Activated T-helper 17 cell treated with anti-CD3 and anti-CD28 coated beads, Interleukin-2, amount 50 U/mL, for 72 hours (primary cell): ENCODE measurements at regions not wholly inside any gene's neighbourhood (a gene's known extent, or its start where the extent isn't known, plus 50 kb on each side); places are given as distances from the start of the nearest gene placed in this dataset.
"Not testable (repeated sequence)": the region's sequence is repeated elsewhere in the genome, so short reads cannot be mapped to it uniquely, and the experiment has no call there.

Source experiments
- ATAC-seq: fragments of 150-1000 bp; cut with Tn5 transposase; replicated peaks from 2 replicates; pipeline ENCODE4 v1.10.0; 2021; ENCODE audit warnings: mild to moderate bottlenecking, moderate library complexity
- H3K27ac Mint-ChIP-seq: one replicate; pipeline ENCODE4 v1.8.0; 2022; ENCODE audit warnings: mixed read lengths
- H3K27me3 Mint-ChIP-seq: one replicate; pipeline ENCODE4 v1.8.0; 2022; ENCODE audit warnings: mixed read lengths
- H3K36me3 Mint-ChIP-seq: one replicate; pipeline ENCODE4 v1.8.0; 2022; ENCODE audit warnings: low read depth, mild to moderate bottlenecking, mixed read lengths
- H3K4me1 Mint-ChIP-seq: one replicate; pipeline ENCODE4 v1.8.0; 2022; ENCODE audit warnings: mixed read lengths
- H3K4me3 Mint-ChIP-seq: one replicate; pipeline ENCODE4 v1.8.0; 2022; ENCODE audit warnings: mild to moderate bottlenecking, mixed read lengths
- H3K9me3 Mint-ChIP-seq: one replicate; pipeline ENCODE4 v1.8.0; 2022; ENCODE audit warnings: mixed read lengths

- Mint-ChIP-seq H3K36me3 (no peaks in the 10 kb centered on the region), H3K9me3 (no peaks in the 10 kb centered on the region), H3K4me3 (no peak overlapping the region), H3K27ac (no peak overlapping the region), H3K27me3 (peaks cover 9% of the 10 kb centered on the region), H3K4me1 (peaks cover 7% of the 10 kb centered on the region)
- no peak for ATAC-seq
Observed at GRCh38 chr13:94864474-94864873, 152.1 kb upstream of the SOX21 start.

GRCh38 chr13:94860981-94861407 is 148.6 kb upstream of the SOX21 start:
- Mint-ChIP-seq H3K9me3 (no peaks in the 10 kb centered on the region), H3K4me1 (peaks cover 7% of the 10 kb centered on the region), H3K4me3 (peak overlapping the region; percentile 83), H3K27me3 (peaks cover 9% of the 10 kb centered on the region), H3K36me3 (no peaks in the 10 kb centered on the region), H3K27ac (peak overlapping the region; percentile 88)
- peak; percentile 67 for ATAC-seq

GRCh38 chr13:94859811-94860210 is 147.5 kb upstream of the SOX21 start:
- no peak for ATAC-seq
- no peaks in the 10 kb centered on the region for H3K9me3 Mint-ChIP-seq
- no peaks in the 10 kb centered on the region for H3K36me3 Mint-ChIP-seq
- H3K4me1 Mint-ChIP-seq, result peaks cover 7% of the 10 kb centered on the region
- H3K27me3 Mint-ChIP-seq, result peaks cover 8% of the 10 kb centered on the region
- peak overlapping the region; percentile 83 for H3K4me3 Mint-ChIP-seq
- H3K27ac Mint-ChIP-seq, result no peak overlapping the region

- Mint-ChIP-seq H3K9me3 (no peaks in the 10 kb centered on the region), H3K4me1 (peaks cover 7% of the 10 kb centered on the region), H3K27ac (no peak overlapping the region), H3K27me3 (peaks cover 7% of the 10 kb centered on the region), H3K4me3 (peak overlapping the region; percentile 83), H3K36me3 (no peaks in the 10 kb centered on the region)
- ATAC-seq, result no peak
Observed at GRCh38 chr13:94859278-94859691, 146.9 kb upstream of the SOX21 start.

GRCh38 chr13:94858856-94859255 is 146.5 kb upstream of the SOX21 start:
- Mint-ChIP-seq H3K9me3 (no peaks in the 10 kb centered on the region), H3K36me3 (no peaks in the 10 kb centered on the region), H3K4me3 (no peak overlapping the region), H3K27me3 (peaks cover 7% of the 10 kb centered on the region), H3K4me1 (peaks cover 7% of the 10 kb centered on the region), H3K27ac (no peak overlapping the region)
- no peak for ATAC-seq

- H3K36me3 Mint-ChIP-seq, result no peaks in the 10 kb centered on the region
- H3K27me3 Mint-ChIP-seq, result peaks cover 6% of the 10 kb centered on the region
- ATAC-seq, result no peak
- H3K4me1 Mint-ChIP-seq, result no peaks in the 10 kb centered on the region
- H3K4me3 Mint-ChIP-seq, result no peak overlapping the region
- H3K27ac Mint-ChIP-seq, result no peak overlapping the region
- no peaks in the 10 kb centered on the region for H3K9me3 Mint-ChIP-seq
Observed at GRCh38 chr13:94854688-94855087, 142.3 kb upstream of the SOX21 start.

GRCh38 chr13:94851576-94851975 is 139.2 kb upstream of the SOX21 start:
- ATAC-seq, result no peak
- H3K4me1 Mint-ChIP-seq, result no peaks in the 10 kb centered on the region
- H3K27ac Mint-ChIP-seq, result no peak overlapping the region
- no peaks in the 10 kb centered on the region for H3K9me3 Mint-ChIP-seq
- H3K4me3 Mint-ChIP-seq, result no peak overlapping the region
- peaks cover 6% of the 10 kb centered on the region for H3K27me3 Mint-ChIP-seq
- H3K36me3 Mint-ChIP-seq, result no peaks in the 10 kb centered on the region

- no peaks in the 10 kb centered on the region for H3K36me3 Mint-ChIP-seq
- H3K4me1 Mint-ChIP-seq, result no peaks in the 10 kb centered on the region
Observed at GRCh38 chr13:94849254-94849653, 136.9 kb upstream of the SOX21 start.

GRCh38 chr13:94842901-94843300 is 130.6 kb upstream of the SOX21 start:
- peaks cover 4% of the 10 kb centered on the region for H3K9me3 Mint-ChIP-seq
- peaks cover 4% of the 10 kb centered on the region for H3K27me3 Mint-ChIP-seq
- ATAC-seq, result no peak
- H3K36me3 Mint-ChIP-seq, result no peaks in the 10 kb centered on the region
- no peak overlapping the region for H3K4me3 Mint-ChIP-seq
- no peaks in the 10 kb centered on the region for H3K4me1 Mint-ChIP-seq
- H3K27ac Mint-ChIP-seq, result no peak overlapping the region

More at GRCh38 chr13:94849254-94849653, 136.9 kb upstream of the SOX21 start:
- peaks cover 6% of the 10 kb centered on the region for H3K27me3 Mint-ChIP-seq
- no peaks in the 10 kb centered on the region for H3K9me3 Mint-ChIP-seq
- no peak overlapping the region for H3K27ac Mint-ChIP-seq
- ATAC-seq, result no peak
- H3K4me3 Mint-ChIP-seq, result no peak overlapping the region

GRCh38 chr13:94837056-94837455 is 124.7 kb upstream of the SOX21 start:
- not testable (repeated sequence) for H3K36me3 Mint-ChIP-seq, H3K4me3 Mint-ChIP-seq, H3K27ac Mint-ChIP-seq, H3K9me3 Mint-ChIP-seq, H3K4me1 Mint-ChIP-seq, ATAC-seq
- peaks cover 18% of the 10 kb centered on the region for H3K27me3 Mint-ChIP-seq

GRCh38 chr13:94829837-94830365 is 117.6 kb upstream of the SOX21 start:
- Mint-ChIP-seq H3K27me3 (peaks cover 4% of the 10 kb centered on the region), H3K9me3 (no peaks in the 10 kb centered on the region), H3K4me3 (no peak overlapping the region), H3K27ac (no peak overlapping the region), H3K4me1 (no peaks in the 10 kb centered on the region), H3K36me3 (no peaks in the 10 kb centered on the region)
- ATAC-seq, result no peak

GRCh38 chr13:94829185-94829836 is 117.0 kb upstream of the SOX21 start:
- no peak overlapping the region for H3K27ac Mint-ChIP-seq
- H3K4me3 Mint-ChIP-seq, result no peak overlapping the region
- H3K9me3 Mint-ChIP-seq, result no peaks in the 10 kb centered on the region

GRCh38 chr13:94827566-94827965 is 115.2 kb upstream of the SOX21 start:
- no peak for ATAC-seq
- no peaks in the 10 kb centered on the region for H3K36me3 Mint-ChIP-seq
- H3K4me3 Mint-ChIP-seq, result no peak overlapping the region
- no peaks in the 10 kb centered on the region for H3K9me3 Mint-ChIP-seq
- H3K27me3 Mint-ChIP-seq, result peaks cover 11% of the 10 kb centered on the region
- no peak overlapping the region for H3K27ac Mint-ChIP-seq
- no peaks in the 10 kb centered on the region for H3K4me1 Mint-ChIP-seq

More at GRCh38 chr13:94829185-94829836, 117.0 kb upstream of the SOX21 start:
- no peak for ATAC-seq
- no peaks in the 10 kb centered on the region for H3K36me3 Mint-ChIP-seq
- no peaks in the 10 kb centered on the region for H3K4me1 Mint-ChIP-seq
- peaks cover 6% of the 10 kb centered on the region for H3K27me3 Mint-ChIP-seq

GRCh38 chr13:94825507-94825906 is 113.2 kb upstream of the SOX21 start:
- ATAC-seq, result no peak
- no peaks in the 10 kb centered on the region for H3K9me3 Mint-ChIP-seq
- no peak overlapping the region for H3K4me3 Mint-ChIP-seq
- no peaks in the 10 kb centered on the region for H3K36me3 Mint-ChIP-seq
- H3K27me3 Mint-ChIP-seq, result peaks cover 11% of the 10 kb centered on the region
- no peaks in the 10 kb centered on the region for H3K4me1 Mint-ChIP-seq
- no peak overlapping the region for H3K27ac Mint-ChIP-seq

GRCh38 chr13:94824601-94825000 is 112.3 kb upstream of the SOX21 start:
- H3K27me3 Mint-ChIP-seq, result peaks cover 10% of the 10 kb centered on the region
- ATAC-seq, result no peak
- no peaks in the 10 kb centered on the region for H3K4me1 Mint-ChIP-seq
- H3K27ac Mint-ChIP-seq, result no peak overlapping the region
- H3K36me3 Mint-ChIP-seq, result no peaks in the 10 kb centered on the region
- H3K4me3 Mint-ChIP-seq, result no peak overlapping the region
- no peaks in the 10 kb centered on the region for H3K9me3 Mint-ChIP-seq
